ENCODE measurements at regions not wholly inside any gene's neighbourhood (a gene's known extent, or its start where the extent isn't known, plus 50 kb on each side); places are given as distances from the start of the nearest gene placed in this dataset.

DNA sequence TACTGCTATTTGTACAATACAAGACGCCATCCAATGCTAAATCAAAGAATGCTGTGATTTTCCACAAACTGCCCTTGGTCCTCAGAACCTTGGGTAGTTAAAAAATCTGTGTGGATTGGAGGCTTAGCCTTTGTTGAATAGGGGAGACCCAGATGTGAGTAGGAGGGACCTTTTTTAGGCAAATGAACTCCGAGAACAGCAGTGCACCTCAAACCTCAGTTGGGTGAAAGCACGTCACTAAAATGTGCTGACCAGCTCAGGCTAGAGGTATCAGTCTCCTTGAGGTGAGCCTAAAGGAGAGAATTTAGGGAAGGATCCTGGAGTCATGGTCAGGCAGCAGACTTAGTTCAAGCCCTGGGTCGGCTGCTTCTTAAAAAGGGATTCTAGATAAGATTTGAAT lies 200.7 kb downstream of the SOX2 start:
- Histone ChIP-seq H3K36me3 (ENCODE audit: control insufficient read depth, insufficient read depth, low read length) (no peaks in the 10 kb centered on the region), H3K27ac (ENCODE audit: low read length) (no peak overlapping the region), H3K4me3 (ENCODE audit: low read depth in 2 of 2, low read length in 2 of 2) (no peak overlapping the region), H3K4me1 (ENCODE audit: control insufficient read depth, insufficient read depth, low read length) (no peaks in the 10 kb centered on the region), H3K9me3 (ENCODE audit: control insufficient read depth, insufficient read depth, low read depth, low read length) (no peaks in the 10 kb centered on the region), H3K27me3 (ENCODE audit: control insufficient read depth, insufficient read depth, low read length) (no peaks in the 10 kb centered on the region)
- in situ Hi-C loops (cut with HindIII; ENCODE audit: low pct_unique_long_range_greater_than_20kb, low sequenced_read_pairs), result no loop called here
- POLR2A ChIA-PET, result no interaction called here
- no peak for DNase-seq (ENCODE audit: low read depth, low spot score)
- no TSS peak for BruUV-seq (replicated peaks)
- CTCF ChIA-PET, result no interaction called here
- intact Hi-C loops (cut with micrococcal nuclease; ENCODE audit: unreplicated experiment), result no loop called here
- ATAC-seq, result no peak
- TF ChIP-seq TCF7L2 (IDR thresholded peaks at IDR 0.05; ENCODE audit: low read depth, low read length) (no peak), CTCF (IDR thresholded peaks at IDR 0.05) (no peak), POLR2AphosphoS5 (IDR thresholded peaks at IDR 0.05; ENCODE audit: low read depth, low read length) (no peak), SIN3A (IDR thresholded peaks at IDR 0.05; ENCODE audit: borderline replicate concordance, insufficient read depth, low read depth, low read length) (no peak)
- TF ChIP-seq, protein P1, sequence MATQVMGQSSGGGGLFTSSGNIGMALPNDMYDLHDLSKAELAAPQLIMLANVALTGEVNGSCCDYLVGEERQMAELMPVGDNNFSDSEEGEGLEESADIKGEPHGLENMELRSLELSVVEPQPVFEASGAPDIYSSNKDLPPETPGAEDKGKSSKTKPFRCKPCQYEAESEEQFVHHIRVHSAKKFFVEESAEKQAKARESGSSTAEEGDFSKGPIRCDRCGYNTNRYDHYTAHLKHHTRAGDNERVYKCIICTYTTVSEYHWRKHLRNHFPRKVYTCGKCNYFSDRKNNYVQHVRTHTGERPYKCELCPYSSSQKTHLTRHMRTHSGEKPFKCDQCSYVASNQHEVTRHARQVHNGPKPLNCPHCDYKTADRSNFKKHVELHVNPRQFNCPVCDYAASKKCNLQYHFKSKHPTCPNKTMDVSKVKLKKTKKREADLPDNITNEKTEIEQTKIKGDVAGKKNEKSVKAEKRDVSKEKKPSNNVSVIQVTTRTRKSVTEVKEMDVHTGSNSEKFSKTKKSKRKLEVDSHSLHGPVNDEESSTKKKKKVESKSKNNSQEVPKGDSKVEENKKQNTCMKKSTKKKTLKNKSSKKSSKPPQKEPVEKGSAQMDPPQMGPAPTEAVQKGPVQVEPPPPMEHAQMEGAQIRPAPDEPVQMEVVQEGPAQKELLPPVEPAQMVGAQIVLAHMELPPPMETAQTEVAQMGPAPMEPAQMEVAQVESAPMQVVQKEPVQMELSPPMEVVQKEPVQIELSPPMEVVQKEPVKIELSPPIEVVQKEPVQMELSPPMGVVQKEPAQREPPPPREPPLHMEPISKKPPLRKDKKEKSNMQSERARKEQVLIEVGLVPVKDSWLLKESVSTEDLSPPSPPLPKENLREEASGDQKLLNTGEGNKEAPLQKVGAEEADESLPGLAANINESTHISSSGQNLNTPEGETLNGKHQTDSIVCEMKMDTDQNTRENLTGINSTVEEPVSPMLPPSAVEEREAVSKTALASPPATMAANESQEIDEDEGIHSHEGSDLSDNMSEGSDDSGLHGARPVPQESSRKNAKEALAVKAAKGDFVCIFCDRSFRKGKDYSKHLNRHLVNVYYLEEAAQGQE (IDR thresholded peaks at IDR 0.05; ENCODE audit: insufficient read depth in 1 of 2, low read depth in 2 of 2, low read length in 1 of 2), result no peak

DNA sequence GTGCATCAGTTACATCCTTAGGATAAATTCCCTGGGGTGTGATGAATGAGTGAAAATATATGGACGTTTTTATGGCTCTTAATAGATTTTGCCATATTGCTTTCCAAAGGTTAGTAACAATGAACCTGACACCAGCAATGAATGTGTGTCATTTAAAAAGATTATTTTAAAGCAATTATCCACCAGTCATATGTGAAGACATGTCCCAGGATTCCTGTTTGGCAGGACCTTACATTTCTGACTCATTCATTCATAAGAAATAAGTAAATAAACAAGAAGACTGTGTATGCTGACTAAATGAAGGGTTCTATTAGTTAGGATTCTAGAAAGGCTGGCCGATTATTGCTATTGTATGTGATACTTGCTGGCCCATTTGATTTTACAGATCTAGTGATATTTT lies 201.5 kb downstream of the SOX2 start:
- POLR2A ChIA-PET, result no interaction called here
- no peak for ATAC-seq

More for the DNA sequence above, 201.5 kb downstream of the SOX2 start:
- H3K27me3 ChIP-seq (ENCODE audit: control insufficient read depth, insufficient read depth, low read length), result no peaks in the 10 kb centered on the region
- no TSS peak for BruUV-seq (replicated peaks)
- no peak for DNase-seq (ENCODE audit: low read depth, low spot score)
- intact Hi-C loops (cut with micrococcal nuclease; ENCODE audit: unreplicated experiment) (no loop called here), in situ Hi-C loops (cut with HindIII; ENCODE audit: low pct_unique_long_range_greater_than_20kb, low sequenced_read_pairs) (no loop called here)
- H3K4me1 ChIP-seq (ENCODE audit: control insufficient read depth, insufficient read depth, low read length), result no peaks in the 10 kb centered on the region
- no peaks in the 10 kb centered on the region for H3K36me3 ChIP-seq (ENCODE audit: control insufficient read depth, insufficient read depth, low read length)
- H3K9me3 ChIP-seq (ENCODE audit: control insufficient read depth, insufficient read depth, low read depth, low read length), result no peaks in the 10 kb centered on the region
- CTCF ChIA-PET, result no interaction called here
- no peak for TF ChIP-seq SIN3A (IDR thresholded peaks at IDR 0.05; ENCODE audit: borderline replicate concordance, insufficient read depth, low read depth, low read length)
- no peak for TF ChIP-seq CTCF (IDR thresholded peaks at IDR 0.05)
- H3K4me3 ChIP-seq (ENCODE audit: low read depth in 2 of 2, low read length in 2 of 2), result no peak overlapping the region
- no peak overlapping the region for H3K27ac ChIP-seq (ENCODE audit: low read length)

Data from Panc1 (cell line).